NCI-H1930 (cell line): ENCODE measurements at regions not wholly inside any gene's neighbourhood (a gene's known extent, or its start where the extent isn't known, plus 50 kb on each side); places are given as distances from the start of the nearest gene placed in this dataset.

ENCODE experiments used
- DNase-seq, 2 experiments: peaks; one replicate each; lab custom pipeline; 2025; lab: John Stamatoyannopoulos, UW

- DNase-seq, result no peak
Observed at GRCh38 chr4:146023334-146023967, 84.8 kb upstream of the ZNF827 start.

- no peak for DNase-seq
Observed at GRCh38 chr4:146022541-146022940, 83.9 kb upstream of the ZNF827 start.

- no peak for DNase-seq
Observed at GRCh38 chr4:146018247-146018646, 79.6 kb upstream of the ZNF827 start.

DNA sequence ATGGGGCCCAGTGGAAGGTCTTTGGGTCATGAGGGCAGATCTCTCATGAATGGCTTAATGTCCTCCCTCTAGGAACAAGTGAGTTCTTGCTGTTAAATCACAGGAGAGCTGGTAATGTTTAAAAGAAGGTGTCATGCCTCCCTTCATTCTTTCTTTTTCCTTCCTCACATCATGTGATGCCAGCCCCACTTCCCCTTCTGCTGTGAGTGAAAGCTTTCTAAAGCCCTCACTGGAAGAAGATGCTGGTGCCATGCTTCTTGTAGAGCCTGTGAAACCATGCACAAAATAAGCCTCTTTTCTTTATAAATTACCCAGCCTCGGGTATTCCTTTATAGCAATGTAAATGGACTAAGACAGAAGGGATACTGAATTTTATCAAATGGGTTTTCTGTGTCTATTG, 66.1 kb upstream of the ZNF827 start:
- DNase-seq, result no peak

GRCh38 chr4:145988628-145989027, 50.0 kb upstream of the ZNF827 start:
- DNase-seq, result peak; percentile 55 to 69
